HEK293 (cell line): ENCODE measurements at regions not wholly inside any gene's neighbourhood (a gene's known extent, or its start where the extent isn't known, plus 50 kb on each side); places are given as distances from the start of the nearest gene placed in this dataset.

ENCODE experiments used
- CTCF ChIA-PET: fragments of 350-600 bp; formaldehyde crosslinking; extraction: SDS; loops from one replicate; lab custom pipeline; 2021; ENCODE audit warnings: antibody characterized with exemption; lab: Yijun Ruan, JAX
- POLR2A ChIA-PET: fragments of 300-600 bp; formaldehyde crosslinking; extraction: SDS; loops from one replicate; lab custom pipeline; 2020; ENCODE audit warnings: antibody characterized with exemption, inconsistent platforms; lab: Yijun Ruan, JAX
- H3K27ac ChIP-seq: fragments of 200-500 bp; sonication (Bioruptor generic); 2 replicates; pipeline ENCODE4 v1.5.1; 2014; ENCODE audit warnings: low read depth, low read length, control low read depth, inconsistent platforms; ENCODE audit errors: extremely low read depth
- H3K36me3 ChIP-seq, 2 experiments: fragments of 200-500 bp in 1 of 2; sonication (Bioruptor generic) in 1 of 2; 1 replicate in 1 of 2; 2 replicates in 1 of 2; pipeline ENCODE4 v1.5.1; 2014 to 2017; ENCODE audit warnings: inconsistent platforms in 2 of 2, low read length in 2 of 2; ENCODE audit not compliant: control insufficient read depth in 2 of 2, insufficient read depth in 1 of 2
- H3K4me1 ChIP-seq: fragments of 200-500 bp; sonication (Bioruptor generic); 2 replicates; pipeline ENCODE4 v1.5.1; 2014; ENCODE audit warnings: mild to moderate bottlenecking, low read length, inconsistent platforms; ENCODE audit not compliant: control insufficient read depth, insufficient read depth
- H3K4me3 ChIP-seq: 2 replicates; pipeline ENCODE4 v1.5.1; 2011; ENCODE audit warnings: low read depth, mild to moderate bottlenecking, control low read depth, low read length, moderate library complexity
- H3K9me3 ChIP-seq: fragments of 200-500 bp; sonication (Bioruptor generic); 2 replicates; pipeline ENCODE4 v1.5.1; 2014; ENCODE audit warnings: low read depth, low read length, inconsistent platforms; ENCODE audit not compliant: control insufficient read depth, insufficient read depth
- KLF10 ChIP-seq: fragments of 450-650 bp; IDR thresholded peaks from 2 replicates; pipeline ENCODE4 v1.5.1; 2018; ENCODE audit warnings: missing biosample characterization, mild to moderate bottlenecking, missing genetic modification characterization
- KLF16 ChIP-seq: fragments of 450-650 bp; formaldehyde crosslinking; IDR thresholded peaks from 2 replicates; pipeline ENCODE4 v1.5.1; 2017; ENCODE audit warnings: missing biosample characterization, missing genetic modification characterization
- KLF9 ChIP-seq: fragments of 450-650 bp; formaldehyde crosslinking; IDR thresholded peaks from 2 replicates; pipeline ENCODE4 v1.5.1; 2016; ENCODE audit warnings: missing biosample characterization, missing genetic modification characterization, low read depth
- OSR2 ChIP-seq: fragments of 450-650 bp; formaldehyde crosslinking; IDR thresholded peaks from 2 replicates; pipeline ENCODE4 v1.5.1; 2016; ENCODE audit warnings: missing biosample characterization, missing genetic modification characterization
- ZEB2 ChIP-seq: fragments of 450-650 bp; formaldehyde crosslinking; IDR thresholded peaks from 2 replicates; pipeline ENCODE4 v1.5.1; 2016; ENCODE audit warnings: missing biosample characterization, missing genetic modification characterization
- ZNF175 ChIP-seq: fragments of 450-650 bp; formaldehyde crosslinking; IDR thresholded peaks from 2 replicates; pipeline ENCODE4 v1.5.1; 2016; ENCODE audit warnings: missing biosample characterization, missing genetic modification characterization
- ZNF184 ChIP-seq: fragments of 450-650 bp; IDR thresholded peaks from 2 replicates; pipeline ENCODE4 v1.5.1; 2018; ENCODE audit warnings: missing biosample characterization, mild to moderate bottlenecking, missing genetic modification characterization
- ZNF239 ChIP-seq: fragments of 450-650 bp; formaldehyde crosslinking; IDR thresholded peaks from 2 replicates; pipeline ENCODE4 v1.5.1; 2016; ENCODE audit warnings: missing biosample characterization, missing genetic modification characterization
- ZNF24 ChIP-seq: fragments of 450-650 bp; formaldehyde crosslinking; IDR thresholded peaks from 2 replicates; pipeline ENCODE4 v1.5.1; 2016; ENCODE audit warnings: missing biosample characterization, missing genetic modification characterization
- ZNF600 ChIP-seq: fragments of 450-650 bp; formaldehyde crosslinking; IDR thresholded peaks from 2 replicates; pipeline ENCODE4 v1.5.1; 2016; ENCODE audit warnings: missing biosample characterization, missing genetic modification characterization
- ZNF658 ChIP-seq: fragments of 450-650 bp; formaldehyde crosslinking; IDR thresholded peaks from 2 replicates; pipeline ENCODE4; 2016; ENCODE audit warnings: missing biosample characterization, missing genetic modification characterization
- ZNF664 ChIP-seq: fragments of 450-650 bp; formaldehyde crosslinking; IDR thresholded peaks from 2 replicates; pipeline ENCODE4 v1.5.1; 2016; ENCODE audit warnings: missing biosample characterization, missing genetic modification characterization
- ZNF76 ChIP-seq: fragments of 450-650 bp; formaldehyde crosslinking; IDR thresholded peaks from 2 replicates; pipeline ENCODE4; 2016; ENCODE audit warnings: low read depth, missing biosample characterization, missing genetic modification characterization, borderline replicate concordance
- ZSCAN16 ChIP-seq: fragments of 450-650 bp; formaldehyde crosslinking; IDR thresholded peaks from 2 replicates; pipeline ENCODE4 v1.5.1; 2016; ENCODE audit warnings: missing biosample characterization, missing genetic modification characterization
- ZSCAN23 ChIP-seq: fragments of 450-650 bp; formaldehyde crosslinking; IDR thresholded peaks from 2 replicates; pipeline ENCODE4 v1.5.1; 2016; ENCODE audit warnings: missing biosample characterization, missing genetic modification characterization
- TF ChIP-seq, protein P1 (sequence below): fragments of 450-650 bp; formaldehyde crosslinking; IDR thresholded peaks from 2 replicates; pipeline ENCODE4 v1.5.1; 2016; ENCODE audit warnings: missing biosample characterization, missing genetic modification characterization
- TF ChIP-seq, protein P2 (sequence below): fragments of 450-650 bp; formaldehyde crosslinking; IDR thresholded peaks from 2 replicates; pipeline ENCODE4 v1.5.1; 2016; ENCODE audit warnings: missing biosample characterization, missing genetic modification characterization
- TF ChIP-seq, protein P3 (sequence below): fragments of 450-650 bp; formaldehyde crosslinking; IDR thresholded peaks from 2 replicates; pipeline ENCODE4 v1.5.0; 2017; ENCODE audit warnings: missing biosample characterization, missing genetic modification characterization, borderline replicate concordance
- TF ChIP-seq, protein P4 (sequence below): fragments of 450-650 bp; formaldehyde crosslinking; IDR thresholded peaks from 2 replicates; pipeline ENCODE4 v1.5.1; 2016; ENCODE audit warnings: missing biosample characterization, missing genetic modification characterization, borderline replicate concordance
- TF ChIP-seq, protein P5 (sequence below): fragments of 450-650 bp; formaldehyde crosslinking; IDR thresholded peaks from 2 replicates; pipeline ENCODE4 v1.5.1; 2016; ENCODE audit warnings: missing biosample characterization, missing genetic modification characterization, borderline replicate concordance

DNA sequence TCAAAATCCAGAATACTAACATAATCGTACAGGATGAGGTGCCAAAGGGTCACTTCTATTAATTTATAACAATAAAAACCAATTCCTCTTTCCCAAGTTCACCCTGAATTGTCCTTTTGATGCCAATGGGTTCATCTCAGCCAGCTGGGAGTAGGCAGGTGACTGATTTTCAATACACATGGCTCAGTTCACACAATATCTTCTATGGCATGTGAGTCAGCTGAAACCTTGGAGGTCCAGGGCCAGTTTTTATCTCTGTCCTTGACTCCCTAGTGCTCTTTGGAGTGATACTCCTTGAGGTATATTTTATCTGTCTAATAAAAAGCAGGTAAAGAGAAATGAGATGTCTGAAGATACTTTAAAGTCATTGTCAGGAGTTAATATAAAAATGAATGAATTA is 186.6 kb downstream of the SMC2 start:
- Histone ChIP-seq H3K9me3 (no peaks in the 10 kb centered on the region), H3K36me3 (no peaks in the 10 kb centered on the region), H3K27ac (no peak overlapping the region), H3K4me3 (no peak overlapping the region), H3K4me1 (no peaks in the 10 kb centered on the region)
- TF ChIP-seq, protein P1, sequence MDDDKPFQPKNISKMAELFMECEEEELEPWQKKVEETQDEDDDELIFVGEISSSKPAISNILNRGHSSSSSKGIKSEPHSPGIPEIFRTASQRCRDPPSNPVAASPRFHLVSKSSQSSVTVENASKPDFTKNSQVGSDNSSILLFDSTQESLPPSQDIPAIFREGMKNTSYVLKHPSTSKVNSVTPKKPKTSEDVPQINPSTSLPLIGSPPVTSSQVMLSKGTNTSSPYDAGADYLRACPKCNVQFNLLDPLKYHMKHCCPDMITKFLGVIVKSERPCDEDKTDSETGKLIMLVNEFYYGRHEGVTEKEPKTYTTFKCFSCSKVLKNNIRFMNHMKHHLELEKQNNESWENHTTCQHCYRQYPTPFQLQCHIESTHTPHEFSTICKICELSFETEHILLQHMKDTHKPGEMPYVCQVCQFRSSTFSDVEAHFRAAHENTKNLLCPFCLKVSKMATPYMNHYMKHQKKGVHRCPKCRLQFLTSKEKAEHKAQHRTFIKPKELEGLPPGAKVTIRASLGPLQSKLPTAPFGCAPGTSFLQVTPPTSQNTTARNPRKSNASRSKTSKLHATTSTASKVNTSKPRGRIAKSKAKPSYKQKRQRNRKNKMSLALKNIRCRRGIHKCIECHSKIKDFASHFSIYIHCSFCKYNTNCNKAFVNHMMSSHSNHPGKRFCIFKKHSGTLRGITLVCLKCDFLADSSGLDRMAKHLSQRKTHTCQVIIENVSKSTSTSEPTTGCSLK, result no peak
- TF ChIP-seq, protein P2, sequence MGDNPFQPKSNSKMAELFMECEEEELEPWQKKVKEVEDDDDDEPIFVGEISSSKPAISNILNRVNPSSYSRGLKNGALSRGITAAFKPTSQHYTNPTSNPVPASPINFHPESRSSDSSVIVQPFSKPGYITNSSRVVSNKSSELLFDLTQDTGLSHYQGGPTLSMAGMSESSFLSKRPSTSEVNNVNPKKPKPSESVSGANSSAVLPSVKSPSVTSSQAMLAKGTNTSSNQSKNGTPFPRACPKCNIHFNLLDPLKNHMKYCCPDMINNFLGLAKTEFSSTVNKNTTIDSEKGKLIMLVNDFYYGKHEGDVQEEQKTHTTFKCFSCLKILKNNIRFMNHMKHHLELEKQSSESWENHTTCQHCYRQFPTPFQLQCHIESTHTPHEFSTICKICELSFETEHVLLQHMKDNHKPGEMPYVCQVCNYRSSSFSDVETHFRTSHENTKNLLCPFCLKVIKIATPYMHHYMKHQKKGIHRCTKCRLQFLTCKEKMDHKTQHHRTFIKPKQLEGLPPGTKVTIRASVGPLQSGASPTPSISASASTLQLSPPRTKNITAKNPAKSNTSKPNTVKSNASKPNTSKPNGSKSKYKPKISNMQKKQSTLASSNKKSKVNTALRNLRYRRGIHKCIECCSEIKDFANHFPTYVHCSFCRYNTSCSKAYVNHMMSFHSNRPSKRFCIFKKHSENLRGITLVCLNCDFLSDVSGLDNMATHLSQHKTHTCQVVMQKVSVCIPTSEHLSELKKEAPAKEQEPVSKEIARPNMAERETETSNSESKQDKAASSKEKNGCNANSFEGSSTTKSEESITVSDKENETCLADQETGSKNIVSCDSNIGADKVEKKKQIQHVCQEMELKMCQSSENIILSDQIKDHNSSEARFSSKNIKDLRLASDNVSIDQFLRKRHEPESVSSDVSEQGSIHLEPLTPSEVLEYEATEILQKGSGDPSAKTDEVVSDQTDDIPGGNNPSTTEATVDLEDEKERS (tag by site-specific recombination), result no peak
- no peak for TF ChIP-seq OSR2 (tag by site-specific recombination)
- TF ChIP-seq ZNF184, result no peak
- TF ChIP-seq KLF10 (tag by site-specific recombination), result no peak
- TF ChIP-seq KLF9, result no peak
- no peak for TF ChIP-seq ZSCAN16 (tag by site-specific recombination)
- no peak for TF ChIP-seq ZEB2
- TF ChIP-seq ZNF175 (tag by site-specific recombination), result no peak
- TF ChIP-seq ZSCAN23 (tag by site-specific recombination), result no peak
- no peak for TF ChIP-seq ZNF239 (tag by site-specific recombination)
- TF ChIP-seq ZNF658 (tag by site-specific recombination), result no peak
- TF ChIP-seq, protein P3, sequence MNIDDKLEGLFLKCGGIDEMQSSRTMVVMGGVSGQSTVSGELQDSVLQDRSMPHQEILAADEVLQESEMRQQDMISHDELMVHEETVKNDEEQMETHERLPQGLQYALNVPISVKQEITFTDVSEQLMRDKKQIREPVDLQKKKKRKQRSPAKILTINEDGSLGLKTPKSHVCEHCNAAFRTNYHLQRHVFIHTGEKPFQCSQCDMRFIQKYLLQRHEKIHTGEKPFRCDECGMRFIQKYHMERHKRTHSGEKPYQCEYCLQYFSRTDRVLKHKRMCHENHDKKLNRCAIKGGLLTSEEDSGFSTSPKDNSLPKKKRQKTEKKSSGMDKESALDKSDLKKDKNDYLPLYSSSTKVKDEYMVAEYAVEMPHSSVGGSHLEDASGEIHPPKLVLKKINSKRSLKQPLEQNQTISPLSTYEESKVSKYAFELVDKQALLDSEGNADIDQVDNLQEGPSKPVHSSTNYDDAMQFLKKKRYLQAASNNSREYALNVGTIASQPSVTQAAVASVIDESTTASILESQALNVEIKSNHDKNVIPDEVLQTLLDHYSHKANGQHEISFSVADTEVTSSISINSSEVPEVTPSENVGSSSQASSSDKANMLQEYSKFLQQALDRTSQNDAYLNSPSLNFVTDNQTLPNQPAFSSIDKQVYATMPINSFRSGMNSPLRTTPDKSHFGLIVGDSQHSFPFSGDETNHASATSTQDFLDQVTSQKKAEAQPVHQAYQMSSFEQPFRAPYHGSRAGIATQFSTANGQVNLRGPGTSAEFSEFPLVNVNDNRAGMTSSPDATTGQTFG (tag by site-specific recombination), result no peak
- no peak for TF ChIP-seq ZNF24 (tag by site-specific recombination)
- TF ChIP-seq, protein P4, sequence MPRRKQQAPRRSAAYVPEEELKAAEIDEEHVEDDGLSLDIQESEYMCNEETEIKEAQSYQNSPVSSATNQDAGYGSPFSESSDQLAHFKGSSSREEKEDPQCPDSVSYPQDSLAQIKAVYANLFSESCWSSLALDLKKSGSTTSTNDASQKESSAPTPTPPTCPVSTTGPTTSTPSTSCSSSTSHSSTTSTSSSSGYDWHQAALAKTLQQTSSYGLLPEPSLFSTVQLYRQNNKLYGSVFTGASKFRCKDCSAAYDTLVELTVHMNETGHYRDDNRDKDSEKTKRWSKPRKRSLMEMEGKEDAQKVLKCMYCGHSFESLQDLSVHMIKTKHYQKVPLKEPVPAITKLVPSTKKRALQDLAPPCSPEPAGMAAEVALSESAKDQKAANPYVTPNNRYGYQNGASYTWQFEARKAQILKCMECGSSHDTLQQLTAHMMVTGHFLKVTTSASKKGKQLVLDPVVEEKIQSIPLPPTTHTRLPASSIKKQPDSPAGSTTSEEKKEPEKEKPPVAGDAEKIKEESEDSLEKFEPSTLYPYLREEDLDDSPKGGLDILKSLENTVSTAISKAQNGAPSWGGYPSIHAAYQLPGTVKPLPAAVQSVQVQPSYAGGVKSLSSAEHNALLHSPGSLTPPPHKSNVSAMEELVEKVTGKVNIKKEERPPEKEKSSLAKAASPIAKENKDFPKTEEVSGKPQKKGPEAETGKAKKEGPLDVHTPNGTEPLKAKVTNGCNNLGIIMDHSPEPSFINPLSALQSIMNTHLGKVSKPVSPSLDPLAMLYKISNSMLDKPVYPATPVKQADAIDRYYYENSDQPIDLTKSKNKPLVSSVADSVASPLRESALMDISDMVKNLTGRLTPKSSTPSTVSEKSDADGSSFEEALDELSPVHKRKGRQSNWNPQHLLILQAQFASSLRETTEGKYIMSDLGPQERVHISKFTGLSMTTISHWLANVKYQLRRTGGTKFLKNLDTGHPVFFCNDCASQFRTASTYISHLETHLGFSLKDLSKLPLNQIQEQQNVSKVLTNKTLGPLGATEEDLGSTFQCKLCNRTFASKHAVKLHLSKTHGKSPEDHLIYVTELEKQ (tag by site-specific recombination), result no peak
- TF ChIP-seq ZNF600 (tag by site-specific recombination), result no peak
- TF ChIP-seq ZNF76 (tag by site-specific recombination), result no peak
- TF ChIP-seq, protein P5, sequence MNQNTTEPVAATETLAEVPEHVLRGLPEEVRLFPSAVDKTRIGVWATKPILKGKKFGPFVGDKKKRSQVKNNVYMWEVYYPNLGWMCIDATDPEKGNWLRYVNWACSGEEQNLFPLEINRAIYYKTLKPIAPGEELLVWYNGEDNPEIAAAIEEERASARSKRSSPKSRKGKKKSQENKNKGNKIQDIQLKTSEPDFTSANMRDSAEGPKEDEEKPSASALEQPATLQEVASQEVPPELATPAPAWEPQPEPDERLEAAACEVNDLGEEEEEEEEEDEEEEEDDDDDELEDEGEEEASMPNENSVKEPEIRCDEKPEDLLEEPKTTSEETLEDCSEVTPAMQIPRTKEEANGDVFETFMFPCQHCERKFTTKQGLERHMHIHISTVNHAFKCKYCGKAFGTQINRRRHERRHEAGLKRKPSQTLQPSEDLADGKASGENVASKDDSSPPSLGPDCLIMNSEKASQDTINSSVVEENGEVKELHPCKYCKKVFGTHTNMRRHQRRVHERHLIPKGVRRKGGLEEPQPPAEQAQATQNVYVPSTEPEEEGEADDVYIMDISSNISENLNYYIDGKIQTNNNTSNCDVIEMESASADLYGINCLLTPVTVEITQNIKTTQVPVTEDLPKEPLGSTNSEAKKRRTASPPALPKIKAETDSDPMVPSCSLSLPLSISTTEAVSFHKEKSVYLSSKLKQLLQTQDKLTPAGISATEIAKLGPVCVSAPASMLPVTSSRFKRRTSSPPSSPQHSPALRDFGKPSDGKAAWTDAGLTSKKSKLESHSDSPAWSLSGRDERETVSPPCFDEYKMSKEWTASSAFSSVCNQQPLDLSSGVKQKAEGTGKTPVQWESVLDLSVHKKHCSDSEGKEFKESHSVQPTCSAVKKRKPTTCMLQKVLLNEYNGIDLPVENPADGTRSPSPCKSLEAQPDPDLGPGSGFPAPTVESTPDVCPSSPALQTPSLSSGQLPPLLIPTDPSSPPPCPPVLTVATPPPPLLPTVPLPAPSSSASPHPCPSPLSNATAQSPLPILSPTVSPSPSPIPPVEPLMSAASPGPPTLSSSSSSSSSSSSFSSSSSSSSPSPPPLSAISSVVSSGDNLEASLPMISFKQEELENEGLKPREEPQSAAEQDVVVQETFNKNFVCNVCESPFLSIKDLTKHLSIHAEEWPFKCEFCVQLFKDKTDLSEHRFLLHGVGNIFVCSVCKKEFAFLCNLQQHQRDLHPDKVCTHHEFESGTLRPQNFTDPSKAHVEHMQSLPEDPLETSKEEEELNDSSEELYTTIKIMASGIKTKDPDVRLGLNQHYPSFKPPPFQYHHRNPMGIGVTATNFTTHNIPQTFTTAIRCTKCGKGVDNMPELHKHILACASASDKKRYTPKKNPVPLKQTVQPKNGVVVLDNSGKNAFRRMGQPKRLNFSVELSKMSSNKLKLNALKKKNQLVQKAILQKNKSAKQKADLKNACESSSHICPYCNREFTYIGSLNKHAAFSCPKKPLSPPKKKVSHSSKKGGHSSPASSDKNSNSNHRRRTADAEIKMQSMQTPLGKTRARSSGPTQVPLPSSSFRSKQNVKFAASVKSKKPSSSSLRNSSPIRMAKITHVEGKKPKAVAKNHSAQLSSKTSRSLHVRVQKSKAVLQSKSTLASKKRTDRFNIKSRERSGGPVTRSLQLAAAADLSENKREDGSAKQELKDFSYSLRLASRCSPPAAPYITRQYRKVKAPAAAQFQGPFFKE (tag by site-specific recombination), result no peak
- no peak for TF ChIP-seq ZNF664 (tag by site-specific recombination)
- no peak for TF ChIP-seq KLF16 (tag by site-specific recombination)
- ChIA-PET CTCF (no interaction called here), POLR2A (no interaction called here)
